ENCODE measurements at regions not wholly inside any gene's neighbourhood (a gene's known extent, or its start where the extent isn't known, plus 50 kb on each side); places are given as distances from the start of the nearest gene placed in this dataset.

DNA sequence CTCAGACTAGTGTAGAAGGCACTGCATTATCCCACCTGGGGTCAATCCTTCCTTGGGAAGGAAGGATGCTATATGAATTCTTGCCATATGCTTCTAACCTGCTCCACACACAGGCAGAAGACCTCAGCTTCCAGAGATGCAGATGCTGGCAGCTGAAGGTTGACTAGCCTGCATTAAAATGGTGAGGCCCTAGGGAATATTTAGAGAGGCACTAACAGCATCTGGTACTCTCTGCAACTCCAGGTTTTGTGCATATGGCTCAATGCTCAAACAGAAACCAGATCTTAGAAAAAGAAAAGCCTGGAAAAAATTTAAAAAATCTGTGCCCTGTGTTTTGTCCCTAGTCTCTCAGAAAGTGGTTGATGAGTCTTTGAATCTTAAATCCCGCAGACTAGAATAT, 56.0 kb upstream of the MYRIP start (continued):
- TF ChIP-seq, protein P1, sequence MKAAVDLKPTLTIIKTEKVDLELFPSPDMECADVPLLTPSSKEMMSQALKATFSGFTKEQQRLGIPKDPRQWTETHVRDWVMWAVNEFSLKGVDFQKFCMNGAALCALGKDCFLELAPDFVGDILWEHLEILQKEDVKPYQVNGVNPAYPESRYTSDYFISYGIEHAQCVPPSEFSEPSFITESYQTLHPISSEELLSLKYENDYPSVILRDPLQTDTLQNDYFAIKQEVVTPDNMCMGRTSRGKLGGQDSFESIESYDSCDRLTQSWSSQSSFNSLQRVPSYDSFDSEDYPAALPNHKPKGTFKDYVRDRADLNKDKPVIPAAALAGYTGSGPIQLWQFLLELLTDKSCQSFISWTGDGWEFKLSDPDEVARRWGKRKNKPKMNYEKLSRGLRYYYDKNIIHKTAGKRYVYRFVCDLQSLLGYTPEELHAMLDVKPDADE (IDR thresholded peaks at IDR 0.05) = no peak

DNA sequence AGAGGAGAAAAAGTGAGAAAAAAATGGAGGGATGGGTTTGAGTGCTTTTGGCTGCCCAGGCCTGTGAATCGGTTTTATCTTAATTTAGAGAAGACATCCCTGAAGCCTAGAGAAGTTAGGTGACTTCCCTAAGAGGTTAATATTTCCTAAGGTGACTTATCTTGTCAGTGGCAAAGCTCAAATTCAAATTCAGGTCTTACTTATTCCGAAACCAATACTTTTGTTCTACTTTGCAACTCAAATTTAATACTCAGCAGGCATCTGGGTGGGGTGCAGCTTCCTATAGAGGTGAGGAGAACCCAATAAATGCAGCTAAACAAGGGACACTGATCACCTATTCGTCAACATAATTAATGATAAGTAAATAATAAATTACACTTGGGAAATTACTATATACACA, 54.9 kb upstream of the MYRIP start:
- no peak overlapping the region for H3K27ac Mint-ChIP-seq
- Histone ChIP-seq H3K4me3 (no peak overlapping the region), H3F3A (replicated peaks; ENCODE audit: low read depth) (no peaks in the 10 kb centered on the region), H3K79me2 (replicated peaks; ENCODE audit: insufficient read depth) (no peaks in the 10 kb centered on the region), H3K27ac (ENCODE audit: low read depth) (no peak overlapping the region), H2AFZ (no peak overlapping the region), H4K20me1 (replicated peaks; ENCODE audit: insufficient read depth) (no peaks in the 10 kb centered on the region), H3K27me3 (ENCODE audit: insufficient read depth) (no peaks in the 10 kb centered on the region), H3K4me1 (ENCODE audit: insufficient read depth) (no peaks in the 10 kb centered on the region), H3K4me2 (no peak overlapping the region), H3K36me3 (ENCODE audit: insufficient read depth) (no peaks in the 10 kb centered on the region), H3K9me2 (ENCODE audit: insufficient read depth) (peaks cover 13% of the 10 kb centered on the region; the same call in 1 of the 2 replicates)
- ATAC-seq = no peak
- no peak overlapping the region for H3K4me3 Mint-ChIP-seq
- peaks cover 3% of the 10 kb centered on the region; the same call in 1 of the 3 replicates for H3K4me1 Mint-ChIP-seq
- DNase-seq (ENCODE audit: low spot score) = no peak
- peaks cover under 1% of the 10 kb centered on the region for H3K27me3 Mint-ChIP-seq (ENCODE audit: insufficient read depth, low read depth, poor library complexity)
- no peaks in the 10 kb centered on the region; the same call in 2 of the 3 replicates for H3K36me3 Mint-ChIP-seq (ENCODE audit: low read depth)
- H3K9me3 Mint-ChIP-seq = peaks cover 6% of the 10 kb centered on the region
- no peak for TF ChIP-seq JUNB (IDR thresholded peaks at IDR 0.05; ENCODE audit: unreplicated experiment)
- no peak for TF ChIP-seq STAT1 (IDR thresholded peaks at IDR 0.05; ENCODE audit: unreplicated experiment)
- no peak for TF ChIP-seq POLR2AphosphoS5 (IDR thresholded peaks at IDR 0.05; ENCODE audit: low read depth)
- TF ChIP-seq, protein P2, sequence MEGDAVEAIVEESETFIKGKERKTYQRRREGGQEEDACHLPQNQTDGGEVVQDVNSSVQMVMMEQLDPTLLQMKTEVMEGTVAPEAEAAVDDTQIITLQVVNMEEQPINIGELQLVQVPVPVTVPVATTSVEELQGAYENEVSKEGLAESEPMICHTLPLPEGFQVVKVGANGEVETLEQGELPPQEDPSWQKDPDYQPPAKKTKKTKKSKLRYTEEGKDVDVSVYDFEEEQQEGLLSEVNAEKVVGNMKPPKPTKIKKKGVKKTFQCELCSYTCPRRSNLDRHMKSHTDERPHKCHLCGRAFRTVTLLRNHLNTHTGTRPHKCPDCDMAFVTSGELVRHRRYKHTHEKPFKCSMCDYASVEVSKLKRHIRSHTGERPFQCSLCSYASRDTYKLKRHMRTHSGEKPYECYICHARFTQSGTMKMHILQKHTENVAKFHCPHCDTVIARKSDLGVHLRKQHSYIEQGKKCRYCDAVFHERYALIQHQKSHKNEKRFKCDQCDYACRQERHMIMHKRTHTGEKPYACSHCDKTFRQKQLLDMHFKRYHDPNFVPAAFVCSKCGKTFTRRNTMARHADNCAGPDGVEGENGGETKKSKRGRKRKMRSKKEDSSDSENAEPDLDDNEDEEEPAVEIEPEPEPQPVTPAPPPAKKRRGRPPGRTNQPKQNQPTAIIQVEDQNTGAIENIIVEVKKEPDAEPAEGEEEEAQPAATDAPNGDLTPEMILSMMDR (conservative IDR thresholded peaks at IDR 0.05; ENCODE audit: low read depth in 2 of 2) = no peak
- TF ChIP-seq, protein P1 (IDR thresholded peaks at IDR 0.05) = no peak
- no peak for TF ChIP-seq NANOG (IDR thresholded peaks at IDR 0.05; ENCODE audit: borderline replicate concordance)
- TF ChIP-seq ZNF114 (CRISPR knock-in tag; IDR thresholded peaks at IDR 0.05) = no peak
- TF ChIP-seq CREB1 (CRISPR knock-in tag; IDR thresholded peaks at IDR 0.05; ENCODE audit: low read depth) = no peak

DNA sequence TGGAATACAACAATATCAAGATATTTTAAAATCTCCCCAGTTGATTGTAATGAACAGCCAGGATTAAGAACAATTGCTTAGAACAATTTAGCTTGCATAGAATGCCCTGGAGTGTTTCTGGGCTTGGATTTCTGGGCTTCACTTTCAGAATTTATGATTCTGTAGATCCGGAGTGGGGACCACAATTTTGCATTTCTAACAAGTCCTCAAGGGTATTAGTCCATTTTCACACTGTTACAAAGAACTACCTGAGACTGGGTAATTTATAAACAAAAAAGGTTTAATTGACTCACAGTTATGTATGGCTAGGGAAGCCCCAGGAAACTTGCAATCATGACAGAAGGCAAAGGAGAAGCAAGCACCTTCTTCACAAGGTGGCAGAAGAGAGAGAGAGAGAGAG, 54.3 kb upstream of the MYRIP start:
- no peaks in the 10 kb centered on the region for H3K4me1 ChIP-seq (ENCODE audit: insufficient read depth)
- Mint-ChIP-seq H3K36me3 (ENCODE audit: low read depth) (no peaks in the 10 kb centered on the region; the same call in 2 of the 3 replicates), H3K4me1 (peaks cover 3% of the 10 kb centered on the region; the same call in 1 of the 3 replicates), H3K4me3 (no peak overlapping the region), H3K27me3 (ENCODE audit: insufficient read depth, low read depth, poor library complexity) (no peaks in the 10 kb centered on the region), H3K27ac (no peak overlapping the region), H3K9me3 (peaks cover 6% of the 10 kb centered on the region)
- H3K9me2 ChIP-seq (ENCODE audit: insufficient read depth) = peaks cover 13% of the 10 kb centered on the region; the same call in 1 of the 2 replicates
- no peak overlapping the region for H2AFZ ChIP-seq
- no peaks in the 10 kb centered on the region for H3F3A ChIP-seq (replicated peaks; ENCODE audit: low read depth)
- H3K27me3 ChIP-seq (ENCODE audit: insufficient read depth) = no peaks in the 10 kb centered on the region
- no peak overlapping the region for H3K4me2 ChIP-seq
- H3K27ac ChIP-seq (ENCODE audit: low read depth) = no peak overlapping the region
- no peak for DNase-seq (ENCODE audit: low spot score)
- ATAC-seq = no peak
- no peaks in the 10 kb centered on the region for H3K79me2 ChIP-seq (replicated peaks; ENCODE audit: insufficient read depth)
- H3K4me3 ChIP-seq = no peak overlapping the region
- TF ChIP-seq CREB1 (CRISPR knock-in tag; IDR thresholded peaks at IDR 0.05; ENCODE audit: low read depth) (no peak), ZNF331 (CRISPR knock-in tag; IDR thresholded peaks at IDR 0.05; ENCODE audit: low read depth) (no peak), ZNF114 (CRISPR knock-in tag; IDR thresholded peaks at IDR 0.05) (no peak)
- no peaks in the 10 kb centered on the region for H3K36me3 ChIP-seq (ENCODE audit: insufficient read depth)
- H4K20me1 ChIP-seq (replicated peaks; ENCODE audit: insufficient read depth) = no peaks in the 10 kb centered on the region

Measured in GM23338 (cell line).